Bone marrow (tissue), 2 donors: ENCODE measurements at regions not wholly inside any gene's neighbourhood (a gene's known extent, or its start where the extent isn't known, plus 50 kb on each side); places are given as distances from the start of the nearest gene placed in this dataset.
"Not testable (repeated sequence)": the region's sequence is repeated elsewhere in the genome, so short reads cannot be mapped to it uniquely, and the experiment has no call there.

Experiments used
- DNase-seq, 2 donors: peaks; one replicate each; lab custom pipeline; 2025; lab: John Stamatoyannopoulos, UW

DNA sequence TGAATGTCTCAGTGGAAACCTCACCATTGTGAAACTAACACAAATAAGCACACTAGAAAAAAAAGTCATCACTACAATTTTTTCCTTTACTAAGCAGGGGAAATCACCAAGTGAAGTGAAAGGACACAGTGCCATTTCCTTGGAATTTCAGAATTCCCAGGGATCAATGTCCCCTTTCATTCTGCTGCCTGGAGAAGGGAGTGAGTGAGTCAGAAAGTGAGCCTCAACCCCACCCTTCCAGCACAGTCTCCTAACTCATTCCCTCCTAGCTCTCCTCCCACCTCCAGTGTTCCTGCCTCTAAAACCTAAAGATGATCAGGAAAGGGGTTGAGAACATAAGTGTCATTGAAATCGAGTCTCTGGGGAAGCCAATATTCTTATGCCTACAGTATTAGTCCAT lies 608.5 kb downstream of the RNF144A start:
- no peak for DNase-seq

DNA sequence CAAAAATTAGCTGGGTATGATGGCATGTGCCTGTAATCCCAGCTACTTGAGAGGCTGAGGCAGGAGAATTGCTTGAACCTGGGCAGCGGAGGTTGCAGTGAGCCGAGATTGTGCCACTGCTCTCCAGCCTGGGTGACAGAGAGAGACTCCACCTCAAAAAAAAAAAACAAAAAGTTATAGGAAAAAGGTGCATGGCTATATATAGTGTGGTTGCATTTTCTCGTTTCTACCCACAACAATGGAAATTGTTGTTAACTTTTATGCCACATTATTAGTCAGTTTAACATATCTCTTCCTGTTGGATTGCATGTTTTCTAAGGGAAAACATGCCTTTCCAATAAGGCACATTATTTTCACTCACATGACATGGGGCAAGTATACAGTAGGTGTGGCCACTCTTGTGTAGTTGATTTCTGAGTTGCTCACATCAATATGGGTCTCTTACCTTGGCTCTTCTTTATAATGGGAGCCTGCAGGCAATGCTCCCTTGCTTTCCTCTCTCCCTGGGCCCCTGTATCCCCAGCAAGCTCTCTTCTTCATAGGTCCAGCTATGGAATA lies 610.0 kb downstream of the RNF144A start:
- DNase-seq: no peak

DNA sequence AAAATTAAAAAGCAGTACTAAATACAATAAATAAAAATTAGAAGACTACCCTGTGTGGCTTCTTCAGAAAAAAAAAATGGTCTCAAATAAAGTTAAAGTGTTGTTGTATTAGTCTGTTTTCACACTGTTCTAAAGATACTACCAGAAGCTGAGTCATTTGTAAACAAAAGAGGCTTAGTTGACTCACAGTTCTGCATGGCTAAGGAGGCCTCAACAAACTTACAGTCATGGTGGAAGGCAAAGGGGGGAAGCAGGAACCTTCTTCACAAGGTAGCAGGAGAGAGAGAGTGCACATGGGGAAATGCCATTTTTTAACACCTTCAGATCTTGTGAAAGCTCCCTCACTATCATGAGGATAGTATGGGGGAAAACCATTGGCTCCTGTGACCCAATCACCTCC lies 612.8 kb downstream of the RNF144A start:
- no peak for DNase-seq

DNA sequence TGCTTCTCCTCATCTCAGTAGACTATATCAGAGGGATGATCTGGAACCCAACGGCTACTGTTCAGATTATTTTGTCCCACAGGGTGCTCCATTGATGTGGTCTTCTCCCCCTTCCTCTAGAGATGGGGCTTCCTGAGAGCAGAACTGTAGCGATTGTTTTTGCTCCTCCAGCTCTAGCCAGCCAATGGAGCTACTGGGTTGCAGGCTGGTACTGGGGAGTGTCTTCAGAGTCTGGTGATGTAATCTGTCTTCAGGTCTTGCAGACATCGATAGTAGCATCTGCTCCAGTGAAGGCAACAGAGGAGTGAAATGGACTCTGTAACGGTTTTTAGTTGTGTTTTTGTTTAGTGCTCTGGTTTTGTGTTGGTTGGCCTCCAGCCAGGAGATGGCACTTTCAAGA lies 621.9 kb downstream of the RNF144A start:
- no peak for DNase-seq

DNA sequence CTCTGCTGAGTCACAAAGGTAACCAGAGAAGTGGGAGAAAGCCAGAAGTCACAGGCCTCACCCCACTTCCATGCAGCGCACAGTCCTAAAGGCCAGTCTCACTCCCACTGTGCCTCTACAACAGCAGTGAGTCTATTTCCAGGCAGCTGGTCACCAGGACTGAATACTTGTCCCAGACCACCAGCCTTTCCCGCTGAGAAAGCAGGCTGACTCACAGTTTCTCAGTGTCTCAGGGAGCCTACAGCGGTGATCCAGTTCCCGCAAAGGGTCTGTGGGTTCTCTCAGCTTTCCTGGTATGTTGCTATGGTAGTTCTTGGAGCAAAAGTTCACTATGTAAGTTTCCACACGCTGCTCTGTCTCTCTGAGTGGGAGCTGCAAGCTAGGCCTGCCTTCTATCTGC lies 622.5 kb downstream of the RNF144A start:
- no peak for DNase-seq

DNA sequence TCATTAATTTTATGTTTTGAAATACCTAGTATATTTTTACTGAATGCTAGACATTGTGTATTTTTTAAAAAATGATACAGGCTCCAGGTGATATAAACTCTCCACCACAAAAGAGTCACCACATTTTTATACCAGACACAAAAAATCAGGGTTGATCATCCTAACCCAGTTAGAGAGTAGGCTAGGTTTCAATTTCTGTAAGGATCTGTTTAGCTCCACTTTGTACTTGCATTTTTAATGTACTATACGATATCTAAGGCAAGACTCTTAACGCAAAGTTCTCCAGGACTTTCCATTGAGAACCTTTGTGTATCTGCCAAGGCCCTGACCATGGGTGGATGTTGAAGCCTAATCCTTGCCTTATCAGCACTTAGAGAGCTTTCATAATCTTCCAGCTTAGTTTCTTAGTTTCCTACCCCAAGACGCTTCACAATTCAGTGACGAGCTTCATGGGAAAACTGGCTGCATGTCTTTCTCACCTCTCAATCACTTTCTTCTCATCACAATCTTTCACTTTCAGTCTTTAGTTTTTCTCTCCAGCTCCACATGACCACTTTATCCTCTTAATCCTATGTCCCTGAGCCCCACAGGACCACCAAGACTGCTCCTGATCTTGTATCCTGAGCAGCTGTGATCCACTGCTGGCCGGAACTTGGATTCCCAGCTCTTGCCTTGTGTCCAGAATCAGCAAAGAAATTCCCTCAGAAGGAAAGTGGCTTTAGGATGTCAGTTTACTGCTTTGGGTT lies 635.8 kb downstream of the RNF144A start:
- DNase-seq: peak in 1 of 2 donors; percentile 1

DNA sequence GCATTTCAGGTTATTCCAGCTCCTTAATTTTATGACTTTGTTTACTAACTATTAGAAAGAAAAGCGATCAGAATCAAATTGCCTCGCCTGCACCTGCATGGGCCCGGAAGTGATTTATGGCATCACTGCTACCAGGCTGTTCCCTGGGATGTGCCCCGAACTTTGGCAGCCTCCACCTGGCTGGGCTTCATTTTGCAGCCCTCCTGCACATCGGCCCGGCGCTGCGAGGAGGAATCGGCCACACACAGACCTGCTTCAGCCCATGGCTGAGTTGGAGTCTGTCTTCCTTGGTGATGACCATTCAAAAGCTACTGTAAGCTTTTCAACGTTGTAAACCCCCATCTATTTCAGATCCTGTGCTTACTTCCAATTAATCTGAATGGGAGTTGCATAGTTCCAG lies 638.0 kb downstream of the RNF144A start:
- no peak for DNase-seq

DNA sequence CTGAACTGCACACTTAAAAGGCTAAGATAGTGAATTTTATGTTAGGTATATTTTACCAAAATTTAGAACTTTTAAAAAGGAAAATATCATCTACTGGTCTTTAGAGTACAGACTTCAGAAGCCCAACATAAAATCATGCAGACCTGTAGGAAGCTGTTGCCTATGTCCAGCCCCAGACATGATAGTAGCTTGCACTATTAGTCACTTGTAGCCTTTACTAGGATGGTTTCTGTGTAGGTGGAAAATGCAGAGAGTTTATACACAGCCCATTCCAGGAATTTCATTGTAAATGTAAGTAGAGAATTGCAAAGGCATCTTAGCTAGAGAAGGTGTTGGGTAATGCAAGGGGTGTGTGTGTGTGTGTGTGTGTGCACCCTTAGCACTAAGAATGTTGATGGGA lies 640.2 kb downstream of the RNF144A start:
- DNase-seq: no peak

DNA sequence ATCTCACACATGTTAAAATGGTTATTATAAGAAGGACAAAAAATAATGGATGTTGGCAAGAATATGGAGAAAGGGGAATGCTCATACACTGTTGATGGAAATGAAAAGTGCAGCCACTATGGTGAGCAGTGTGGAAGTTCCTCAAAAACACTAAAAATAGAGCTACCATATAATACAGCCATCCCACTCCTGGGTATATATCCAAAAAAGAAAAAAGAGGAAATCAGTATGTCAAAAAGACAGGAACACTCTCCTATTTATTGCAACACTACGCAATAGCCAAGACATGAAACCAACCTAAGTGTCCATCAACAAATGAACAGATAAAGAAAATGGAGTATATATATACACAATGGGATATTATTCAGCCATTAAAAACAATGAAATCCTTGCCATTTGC lies 642.6 kb downstream of the RNF144A start:
- no peak for DNase-seq

DNA sequence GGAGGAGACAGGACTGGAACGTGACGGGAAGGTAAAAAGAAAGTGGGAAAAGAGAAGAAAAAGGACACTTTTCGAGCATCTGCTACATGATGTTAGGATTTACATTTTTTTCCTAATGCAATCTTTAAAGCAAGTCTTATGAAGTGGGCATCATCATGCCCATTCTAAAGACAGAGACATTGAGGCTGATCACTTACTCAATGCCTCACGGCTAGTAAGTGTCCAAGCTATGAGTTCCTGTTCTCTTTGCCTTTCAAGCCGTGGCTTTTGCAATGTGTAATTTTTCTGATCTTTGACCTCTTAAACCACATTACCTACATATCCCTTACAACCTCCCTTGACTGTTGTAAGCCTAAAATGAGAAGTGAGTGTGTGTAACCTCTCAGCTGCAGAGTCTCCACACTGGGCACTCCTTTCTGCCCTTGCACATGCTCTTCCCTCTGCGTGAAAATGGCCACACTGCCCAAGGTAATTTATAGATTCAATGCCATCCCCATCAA lies 649.2 kb downstream of the RNF144A start:
- no peak for DNase-seq

DNA sequence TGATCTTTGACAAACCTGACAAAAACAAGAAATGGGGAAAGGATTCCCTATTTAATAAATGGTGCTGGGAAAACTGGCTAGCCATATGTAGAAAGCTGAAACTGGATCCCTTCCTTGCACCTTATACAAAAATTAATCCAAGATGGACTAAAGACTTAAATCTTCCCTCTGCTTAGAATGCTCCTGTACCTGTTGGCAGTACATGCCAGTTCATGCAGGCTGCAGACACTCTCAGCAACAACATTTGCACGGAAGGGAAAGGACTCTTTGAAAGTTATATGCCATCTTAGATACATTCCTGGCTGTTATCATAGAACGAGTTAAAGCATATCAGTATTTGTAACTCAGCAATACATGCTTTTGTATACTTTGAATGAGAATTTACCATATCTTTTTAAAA lies 649.9 kb downstream of the RNF144A start:
- not testable (repeated sequence) for DNase-seq

DNA sequence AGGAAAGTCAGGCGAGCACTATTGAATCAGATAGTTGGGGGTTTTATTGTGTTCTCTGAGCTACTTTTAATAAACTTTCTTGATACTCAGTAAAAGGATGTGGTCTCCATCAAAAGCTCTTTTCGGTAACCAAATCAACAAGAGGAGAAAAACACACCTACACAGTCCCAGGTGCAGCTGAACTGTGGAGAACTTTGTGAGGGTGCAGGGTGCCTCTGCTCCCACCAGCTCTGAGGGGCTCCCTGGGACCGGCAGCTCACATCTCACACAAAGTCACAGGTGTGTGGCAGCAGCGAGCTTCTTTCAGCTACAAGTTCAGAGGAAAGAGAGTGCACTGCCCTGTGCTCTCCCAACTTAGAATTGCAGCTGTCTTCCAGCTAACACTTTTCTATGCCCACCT lies 650.4 kb downstream of the RNF144A start:
- DNase-seq: no peak

DNA sequence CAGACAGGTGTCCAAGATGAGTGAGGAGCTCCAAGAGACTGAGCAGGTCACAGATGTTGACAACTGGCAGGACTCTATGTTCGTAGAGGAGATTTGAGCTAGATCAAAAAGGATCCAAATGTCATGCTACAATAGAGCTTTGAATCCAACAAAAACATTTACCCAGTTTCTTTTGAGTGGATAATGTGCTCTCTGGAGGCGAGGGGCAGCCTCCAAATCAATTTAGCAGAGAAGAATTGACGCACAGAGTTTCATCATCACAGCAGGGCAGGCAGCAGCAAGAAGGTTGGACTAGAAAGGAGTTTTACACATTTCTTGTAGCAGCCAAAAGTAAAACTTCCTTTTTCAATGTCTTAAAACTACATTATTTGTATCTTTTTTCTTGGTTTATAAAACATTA lies 653.0 kb downstream of the RNF144A start:
- DNase-seq: no peak

DNA sequence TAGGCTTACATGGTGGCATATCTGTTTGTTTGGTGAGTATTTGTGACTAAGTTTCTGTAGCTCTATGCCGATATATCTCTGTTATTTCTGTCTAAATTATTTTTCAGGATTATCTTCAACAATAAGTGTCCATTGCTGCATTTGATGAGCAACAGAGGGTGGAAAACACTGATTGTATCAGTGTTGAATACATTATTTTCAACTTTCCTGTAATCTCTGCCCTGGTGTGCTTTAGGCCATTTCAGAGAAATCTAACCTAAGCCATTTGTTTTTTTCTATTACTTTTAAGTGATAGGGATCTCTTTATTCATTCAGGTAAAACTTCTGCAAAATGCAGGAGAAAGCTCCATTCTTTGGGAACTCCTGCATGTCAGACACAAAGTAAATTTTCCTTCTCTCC lies 654.5 kb downstream of the RNF144A start:
- no peak for DNase-seq

DNA sequence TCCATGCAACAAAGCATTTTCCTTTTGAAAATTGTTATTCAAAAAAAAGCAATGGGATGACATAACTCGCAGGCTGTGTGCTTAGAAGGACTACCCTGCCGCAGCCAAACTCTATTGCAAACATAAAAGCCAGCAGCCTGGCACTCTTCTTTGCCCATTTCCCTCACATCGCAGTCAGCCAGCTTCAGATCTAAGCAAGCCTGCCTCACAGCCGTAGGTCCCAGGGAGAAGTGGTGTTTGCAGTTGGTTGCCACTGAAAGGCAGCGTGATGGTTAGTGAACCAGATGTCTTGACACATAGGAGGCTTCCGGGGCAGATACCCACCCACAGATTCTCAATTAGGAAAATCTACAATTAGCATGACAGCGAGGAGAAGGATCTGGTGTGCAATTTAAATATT lies 655.2 kb downstream of the RNF144A start:
- DNase-seq: no peak

DNA sequence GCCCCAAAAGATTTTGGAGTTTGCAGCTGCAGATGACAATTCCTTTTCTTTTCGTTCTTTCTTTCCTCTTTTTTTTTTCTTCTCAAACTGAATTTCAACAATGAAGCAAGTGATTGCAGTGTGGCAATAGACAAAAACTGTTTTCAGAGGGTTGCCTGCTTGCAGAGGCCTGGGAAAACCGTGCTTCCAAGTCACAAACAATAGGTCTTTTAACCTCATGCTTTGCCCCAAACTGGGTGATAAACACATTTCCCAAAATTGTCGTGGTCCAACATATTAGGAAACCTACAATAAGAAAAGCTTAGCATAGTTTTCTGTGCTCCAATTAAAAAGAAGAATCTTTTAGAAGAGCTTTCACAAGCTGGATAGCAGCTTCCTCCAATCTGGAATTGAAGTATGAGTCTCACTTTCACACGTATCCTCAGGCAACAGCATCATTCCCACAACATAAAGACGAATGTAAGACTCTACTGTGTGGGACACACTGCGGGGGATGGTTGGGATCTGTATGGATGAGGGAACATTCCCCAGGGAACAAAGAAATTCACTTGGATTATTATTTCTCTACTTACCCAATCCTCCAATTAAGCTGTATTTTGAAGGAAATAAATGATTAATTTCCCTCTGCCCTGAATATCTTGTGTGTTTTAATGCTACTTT lies 656.1 kb downstream of the RNF144A start:
- no peak for DNase-seq

DNA sequence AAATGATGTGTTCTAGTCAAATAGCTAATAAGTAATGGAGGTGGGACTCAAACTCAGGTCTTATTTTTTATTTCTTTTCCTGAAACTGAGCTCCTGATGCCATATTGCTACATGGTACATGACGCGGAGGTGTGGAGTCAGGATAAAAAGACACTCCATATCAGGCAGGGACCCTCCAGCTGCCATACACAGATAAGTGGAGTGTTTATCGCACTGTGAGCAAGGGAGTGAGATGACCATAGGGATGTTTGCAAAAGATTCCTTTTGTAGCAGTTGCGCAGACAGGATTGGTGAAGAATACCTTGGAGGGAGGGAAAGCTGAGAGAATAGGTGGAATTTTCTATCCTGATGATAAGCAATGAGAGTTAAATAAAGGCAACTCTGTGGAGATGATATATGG lies 657.2 kb downstream of the RNF144A start:
- DNase-seq: no peak

DNA sequence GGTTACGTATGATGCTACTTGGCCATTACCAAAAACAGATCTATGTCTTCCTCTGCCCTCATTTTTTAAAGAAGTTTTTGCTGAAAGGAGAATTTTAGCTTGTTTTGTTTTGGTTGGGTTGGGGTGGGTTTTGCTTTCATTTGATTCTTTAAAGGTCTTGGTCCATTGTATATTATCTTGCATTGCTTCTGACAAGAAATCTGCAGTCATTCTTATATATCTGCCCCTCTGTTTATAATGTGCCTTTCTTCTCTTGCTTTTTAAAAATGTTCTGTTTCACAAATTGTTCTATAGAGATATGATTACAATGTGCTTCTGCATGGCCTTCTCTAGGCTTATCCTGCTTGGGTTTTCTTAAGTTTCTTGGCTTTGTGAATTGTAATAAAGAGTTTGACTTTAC lies 660.6 kb downstream of the RNF144A start:
- DNase-seq: no peak

DNA sequence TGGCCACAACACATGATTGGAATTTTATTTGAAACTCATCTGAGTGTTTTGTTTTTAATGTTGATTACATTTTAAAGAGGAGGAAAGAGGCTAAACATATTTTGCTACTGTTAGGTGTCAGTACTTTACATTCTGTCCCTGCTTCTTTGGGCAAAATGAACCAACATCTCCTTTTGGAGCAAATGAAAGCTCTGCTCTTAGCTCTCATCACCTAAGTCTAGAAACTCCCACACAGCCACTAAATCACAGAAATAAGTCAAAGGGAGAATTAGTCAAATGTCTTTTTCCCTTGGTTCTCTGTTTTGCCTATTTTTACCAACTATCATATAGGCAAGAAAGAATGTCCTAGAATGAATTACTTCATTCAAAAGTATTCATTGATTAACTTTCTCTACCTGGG lies 666.8 kb downstream of the RNF144A start:
- no peak for DNase-seq

DNA sequence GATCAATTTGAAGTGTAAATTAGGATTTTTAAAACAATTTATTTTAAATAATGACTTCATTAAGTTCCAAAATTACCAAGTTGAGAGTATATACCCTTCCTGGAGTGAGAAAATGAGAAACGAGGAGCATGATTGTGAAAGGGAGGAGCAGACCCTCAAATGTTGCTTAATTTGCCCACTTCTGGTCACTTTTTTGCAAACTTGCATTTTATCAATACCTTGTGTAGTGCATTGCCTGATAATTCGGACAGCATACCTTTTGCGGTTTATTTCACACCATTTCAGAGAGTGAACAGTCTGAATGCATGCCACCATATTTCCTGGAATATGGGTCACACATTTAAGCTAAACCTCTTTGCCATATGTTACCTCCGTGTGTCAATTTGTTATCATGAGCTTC lies 669.7 kb downstream of the RNF144A start:
- no peak for DNase-seq

DNA sequence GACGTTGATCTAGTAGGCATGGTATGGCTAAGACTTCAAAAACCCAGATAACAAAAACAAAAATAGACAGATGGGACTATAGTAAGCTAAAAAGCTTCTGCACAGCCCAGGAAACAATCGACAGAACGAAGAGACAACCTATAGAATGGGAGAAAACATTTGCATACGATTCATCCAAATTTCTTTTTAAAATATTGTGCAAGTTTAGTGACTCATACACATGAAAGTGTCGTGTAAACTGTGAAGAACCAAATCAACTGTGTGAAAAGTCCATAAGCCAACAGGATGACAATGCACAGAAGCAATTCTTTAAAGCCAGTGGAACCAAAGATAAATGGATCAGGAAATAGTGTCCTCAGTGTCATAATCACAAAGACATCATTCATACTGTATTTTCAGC lies 671.1 kb downstream of the RNF144A start:
- no peak for DNase-seq

DNA sequence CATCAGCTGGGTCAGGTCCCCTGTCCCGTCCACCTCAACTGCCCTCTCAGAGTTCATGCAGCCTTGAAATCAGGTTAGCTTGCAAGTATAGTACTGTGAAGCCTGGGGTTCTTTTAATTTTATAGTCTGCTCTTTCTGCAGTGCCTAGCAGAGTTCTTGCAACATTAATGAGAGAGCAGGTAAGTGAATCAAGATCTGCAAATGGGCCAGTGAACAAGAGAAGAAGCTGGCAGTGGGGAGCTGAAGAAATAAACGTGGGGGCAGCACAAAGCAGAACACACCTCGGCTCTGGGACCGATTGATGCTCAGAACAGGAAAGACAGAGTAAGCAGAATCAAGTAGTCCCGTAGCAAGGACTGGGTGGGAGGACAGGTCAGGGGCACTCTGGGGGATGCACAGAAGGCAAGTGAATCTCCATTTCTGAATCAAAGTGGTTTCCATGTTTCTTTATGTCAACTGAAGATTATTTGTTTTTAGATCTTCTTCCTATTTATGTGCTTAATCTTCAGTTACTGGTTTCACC lies 675.5 kb downstream of the RNF144A start:
- DNase-seq: no peak

DNA sequence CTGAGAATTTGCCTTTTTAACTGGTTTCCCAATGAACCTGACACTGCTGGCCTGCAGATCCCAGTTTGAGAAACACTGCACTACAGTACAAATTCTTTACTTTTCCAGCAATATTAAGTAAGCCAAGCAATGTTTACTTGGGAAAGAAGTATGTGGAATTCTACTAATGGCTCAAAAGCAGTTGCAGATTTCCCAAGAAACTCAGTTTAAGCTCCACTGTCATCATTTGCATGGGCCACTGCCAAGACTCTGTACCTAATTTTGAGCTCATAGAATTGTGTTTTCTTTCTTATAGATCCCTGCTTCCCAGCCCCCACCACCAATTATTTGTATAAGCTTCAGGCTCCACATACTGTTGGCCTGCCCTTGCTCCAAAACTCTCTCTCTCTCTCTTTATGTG lies 676.1 kb downstream of the RNF144A start:
- DNase-seq: no peak
